Stimulated activated naive CD4-positive, alpha-beta T cell treated with Interleukin-2 at 50 U/mL for 16 hours (primary cell): ENCODE measurements at regions not wholly inside any gene's neighbourhood (a gene's known extent, or its start where the extent isn't known, plus 50 kb on each side); places are given as distances from the start of the nearest gene placed in this dataset.
"Not testable (repeated sequence)": the region's sequence is repeated elsewhere in the genome, so short reads cannot be mapped to it uniquely, and the experiment has no call there.

Source experiments
- DNase-seq: peaks from one replicate; lab custom pipeline; 2025; lab: John Stamatoyannopoulos, UW

- no peak for DNase-seq
Measured at GRCh38 chr4:72938516-72938915, 131.0 kb downstream of the COX18 start.

- no peak for DNase-seq
Measured at GRCh38 chr4:72935462-72935861, 134.1 kb downstream of the COX18 start.

- no peak for DNase-seq
Measured at GRCh38 chr4:72933029-72933428, 136.5 kb downstream of the COX18 start.

GRCh38 chr4:72931346-72931745 is 138.2 kb downstream of the COX18 start:
- DNase-seq, result no peak

- not testable (repeated sequence) for DNase-seq
Measured at GRCh38 chr4:72929596-72930274, 139.8 kb downstream of the COX18 start.

- no peak for DNase-seq
Measured at GRCh38 chr4:72924814-72925213, 144.7 kb downstream of the COX18 start.

- DNase-seq, result no peak
Measured at GRCh38 chr4:72919937-72920336, 149.6 kb downstream of the COX18 start.

- DNase-seq, result no peak
Measured at GRCh38 chr4:72919464-72919863, 150.1 kb downstream of the COX18 start.

GRCh38 chr4:72918362-72918761 is 151.2 kb downstream of the COX18 start:
- no peak for DNase-seq

- DNase-seq, result no peak
Measured at GRCh38 chr4:72911316-72911715, 158.2 kb downstream of the COX18 start.

- no peak for DNase-seq
Measured at GRCh38 chr4:72909461-72909860, 160.1 kb downstream of the COX18 start.

- no peak for DNase-seq
Measured at GRCh38 chr4:72902354-72902753, 167.2 kb downstream of the COX18 start.

GRCh38 chr4:72901553-72901952 is 168.0 kb downstream of the COX18 start:
- DNase-seq, result no peak

- DNase-seq, result no peak
Measured at GRCh38 chr4:72900952-72901351, 168.6 kb downstream of the COX18 start.

GRCh38 chr4:72899621-72900020 is 169.9 kb downstream of the COX18 start:
- no peak for DNase-seq

- no peak for DNase-seq
Measured at GRCh38 chr4:72899214-72899613, 170.3 kb downstream of the COX18 start.

- DNase-seq, result no peak
Measured at GRCh38 chr4:72896515-72896914, 173.0 kb downstream of the COX18 start.

- DNase-seq, result no peak
Measured at GRCh38 chr4:72895408-72895807, 174.1 kb downstream of the COX18 start.

- DNase-seq, result no peak
Measured at GRCh38 chr4:72893354-72894066, 176.0 kb downstream of the COX18 start.

- DNase-seq, result no peak
Measured at GRCh38 chr4:72888331-72888730, 181.2 kb downstream of the COX18 start.

- DNase-seq, result no peak
Measured at GRCh38 chr4:72887152-72887551, 182.4 kb downstream of the COX18 start.

- no peak for DNase-seq
Measured at GRCh38 chr4:72886602-72887001, 182.9 kb downstream of the COX18 start.

- DNase-seq, result not testable (repeated sequence)
Measured at GRCh38 chr4:72884225-72884624, 185.3 kb downstream of the COX18 start.

- DNase-seq, result no peak
Measured at GRCh38 chr4:72876946-72877345, 192.6 kb downstream of the COX18 start.
